ENCODE measurements at regions not wholly inside any gene's neighbourhood (a gene's known extent, or its start where the extent isn't known, plus 50 kb on each side); places are given as distances from the start of the nearest gene placed in this dataset.

DNA sequence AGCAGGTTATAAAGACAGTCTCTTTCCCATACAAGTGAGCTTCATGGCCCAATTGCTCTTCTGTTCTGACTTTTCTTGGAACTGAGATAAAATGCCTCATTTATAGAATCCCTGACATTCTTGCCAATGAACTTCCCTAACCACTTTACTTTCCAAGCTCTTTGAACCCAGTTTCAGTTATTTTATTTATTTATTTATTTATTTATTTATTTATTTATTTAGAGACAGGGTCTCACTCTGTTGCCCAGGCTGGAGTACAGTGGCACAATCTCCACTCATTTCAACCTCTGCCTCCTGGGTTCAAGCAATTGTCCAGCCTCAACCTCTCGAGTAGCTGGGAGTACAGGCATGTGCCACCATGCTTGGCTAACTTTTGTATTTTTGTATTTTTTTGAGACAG, 138.5 kb upstream of the ZNF184 start:
- Histone ChIP-seq H3K36me3 (replicated peaks in 1 of 2; ENCODE audit: control insufficient read depth in 1 of 2, insufficient read depth in 2 of 2, low read length in 2 of 2) (no peaks in the 10 kb centered on the region), H3K4me3 (replicated peaks in 1 of 3; ENCODE audit: insufficient read depth in 1 of 3, low read depth in 2 of 3, low read length in 3 of 3) (no peak overlapping the region), H3K9ac (ENCODE audit: insufficient read depth, low read depth, low read length) (no peak overlapping the region), H3K4me1 (ENCODE audit: insufficient read depth, low read length) (0 out of 2 replicates have a peak, but pooled peaks cover 12% of the 10 kb centered on the region), H3K9me3 (ENCODE audit: low read length) (no peaks in the 10 kb centered on the region), H2AFZ (ENCODE audit: low read length) (no peak overlapping the region), H3K27me3 (ENCODE audit: control insufficient read depth in 1 of 2, insufficient read depth in 2 of 2, low read length in 2 of 2) (no peaks in the 10 kb centered on the region), H3K4me2 (ENCODE audit: low read depth, low read length) (no peak overlapping the region), H4K20me1 (ENCODE audit: insufficient read depth, low read length) (no peaks in the 10 kb centered on the region), H3K79me2 (ENCODE audit: insufficient read depth, low read length) (no peaks in the 10 kb centered on the region), H3K27ac (ENCODE audit: extremely low read length, insufficient read depth, low read length) (no peak overlapping the region)
- intact Hi-C loops (cut with micrococcal nuclease; ENCODE audit: unreplicated experiment) (no loop called here), in situ Hi-C loops (cut with HindIII; ENCODE audit: extremely low pct_ligation_motif_present, low pct_unique_long_range_greater_than_20kb) (loop anchor here (25.0 kb wide), 1 partner anchor 99 kb away; no protein-coding TSS in a partner anchor)
- 3% methylated on average over 1 of the region's 1 CpG for WGBS (ENCODE audit: low lambda C conversion rate)
- POLR2A ChIA-PET, result no interaction called here
- DNase-seq (ENCODE audit: low spot score) (no peak), FAIRE-seq (no peak), ATAC-seq (no peak)
- no TSS peak for BruUV-seq (replicated peaks)
- TF ChIP-seq TBX2 (CRISPR knock-in tag; IDR thresholded peaks at IDR 0.05; ENCODE audit: borderline replicate concordance), result no peak
- no peak for TF ChIP-seq DMAP1 (CRISPR knock-in tag; IDR thresholded peaks at IDR 0.05)
- no peak for TF ChIP-seq DPF2 (CRISPR knock-in tag; IDR thresholded peaks at IDR 0.05; ENCODE audit: borderline replicate concordance, low read depth)
- no peak for TF ChIP-seq FOSL2 (CRISPR knock-in tag; IDR thresholded peaks at IDR 0.05)
- TF ChIP-seq, protein P1, sequence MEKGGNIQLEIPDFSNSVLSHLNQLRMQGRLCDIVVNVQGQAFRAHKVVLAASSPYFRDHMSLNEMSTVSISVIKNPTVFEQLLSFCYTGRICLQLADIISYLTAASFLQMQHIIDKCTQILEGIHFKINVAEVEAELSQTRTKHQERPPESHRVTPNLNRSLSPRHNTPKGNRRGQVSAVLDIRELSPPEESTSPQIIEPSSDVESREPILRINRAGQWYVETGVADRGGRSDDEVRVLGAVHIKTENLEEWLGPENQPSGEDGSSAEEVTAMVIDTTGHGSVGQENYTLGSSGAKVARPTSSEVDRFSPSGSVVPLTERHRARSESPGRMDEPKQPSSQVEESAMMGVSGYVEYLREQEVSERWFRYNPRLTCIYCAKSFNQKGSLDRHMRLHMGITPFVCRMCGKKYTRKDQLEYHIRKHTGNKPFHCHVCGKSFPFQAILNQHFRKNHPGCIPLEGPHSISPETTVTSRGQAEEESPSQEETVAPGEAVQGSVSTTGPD (CRISPR knock-in tag; IDR thresholded peaks at IDR 0.05), result no peak
- no peak for TF ChIP-seq CBX2 (IDR thresholded peaks at IDR 0.05; ENCODE audit: low read depth, low read length)
- no peak for TF ChIP-seq CBX2 (CRISPR knock-in tag; IDR thresholded peaks at IDR 0.05; ENCODE audit: low read depth)
- no peak for TF ChIP-seq ZBTB42 (CRISPR knock-in tag; IDR thresholded peaks at IDR 0.05)
- no peak for TF ChIP-seq USF2 (IDR thresholded peaks at IDR 0.05; ENCODE audit: low read depth, low read length)
- TF ChIP-seq USF2 (CRISPR knock-in tag; IDR thresholded peaks at IDR 0.05; ENCODE audit: borderline replicate concordance), result no peak
- TF ChIP-seq NFE2 (CRISPR knock-in tag; IDR thresholded peaks at IDR 0.05), result no peak
- no peak for TF ChIP-seq NONO (IDR thresholded peaks at IDR 0.05)
- TF ChIP-seq NONO (CRISPR knock-in tag; conservative IDR thresholded peaks at IDR 0.05), result no peak
- TF ChIP-seq SPEN (CRISPR knock-in tag; IDR thresholded peaks at IDR 0.05; ENCODE audit: low read depth), result no peak
- no peak for TF ChIP-seq ZNF121 (CRISPR knock-in tag; IDR thresholded peaks at IDR 0.05)
- no peak for TF ChIP-seq ZBTB20 (CRISPR knock-in tag; IDR thresholded peaks at IDR 0.05; ENCODE audit: borderline replicate concordance, low read depth)
- no peak for TF ChIP-seq KLF6 (CRISPR knock-in tag; IDR thresholded peaks at IDR 0.05)
- no peak for TF ChIP-seq DNMT1 (CRISPR knock-in tag; IDR thresholded peaks at IDR 0.05)
- TF ChIP-seq KDM5B (CRISPR knock-in tag; IDR thresholded peaks at IDR 0.05; ENCODE audit: borderline replicate concordance), result no peak
- no peak for TF ChIP-seq SSRP1 (CRISPR knock-in tag; IDR thresholded peaks at IDR 0.05)
- CTCF ChIA-PET (ENCODE audit: low intra/inter-chr PET ratio, low total read pairs), result interaction anchor here (3.2 kb wide), 1 partner anchor 93 kb away, joined by 21 read pairs; no protein-coding TSS in a partner anchor

Measured in HepG2 (cell line).